SH-SY5Y (cell line): ENCODE measurements at regions not wholly inside any gene's neighbourhood (a gene's known extent, or its start where the extent isn't known, plus 50 kb on each side); places are given as distances from the start of the nearest gene placed in this dataset.

Source experiments
- GATA2 ChIP-seq: IDR thresholded peaks from 2 replicates; pipeline ENCODE4 v1.6.1; 2011; ENCODE audit warnings: mild to moderate bottlenecking, low read depth, low read length
- GATA3 ChIP-seq: IDR thresholded peaks from 2 replicates; pipeline ENCODE4 v1.6.1; 2011; ENCODE audit warnings: low read depth, mild to moderate bottlenecking, low read length, moderate library complexity

DNA sequence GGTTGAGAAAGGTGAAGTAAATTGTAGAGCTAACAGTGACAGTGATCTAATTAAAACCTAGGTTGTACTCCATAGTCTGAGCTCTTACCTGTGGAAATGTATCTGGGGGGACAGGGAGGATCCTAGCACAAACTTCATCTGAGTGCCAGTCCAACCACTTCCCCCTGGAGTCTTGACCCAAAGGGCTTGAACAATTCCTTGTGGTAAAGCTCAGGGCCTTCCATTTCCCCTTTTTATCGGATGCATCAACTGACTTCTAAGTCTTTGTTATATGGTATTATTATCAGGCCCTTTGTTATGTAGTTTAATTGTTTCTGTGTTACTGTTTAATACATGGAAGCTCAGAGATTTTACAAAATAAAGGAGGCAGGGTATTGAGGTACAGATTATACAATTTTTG lies 140.2 kb upstream of the SESN3 start:
- TF ChIP-seq GATA3: no peak
- TF ChIP-seq GATA2: no peak
